Endothelial cell of hepatic sinusoid (primary cell): ENCODE measurements at regions not wholly inside any gene's neighbourhood (a gene's known extent, or its start where the extent isn't known, plus 50 kb on each side); places are given as distances from the start of the nearest gene placed in this dataset.

Experiments
- in situ Hi-C: cut with HindIII; loops from 2 replicates; pipeline ENCODE4 v1.10.0; 2017; ENCODE audit warnings: low sequenced_read_pairs

DNA sequence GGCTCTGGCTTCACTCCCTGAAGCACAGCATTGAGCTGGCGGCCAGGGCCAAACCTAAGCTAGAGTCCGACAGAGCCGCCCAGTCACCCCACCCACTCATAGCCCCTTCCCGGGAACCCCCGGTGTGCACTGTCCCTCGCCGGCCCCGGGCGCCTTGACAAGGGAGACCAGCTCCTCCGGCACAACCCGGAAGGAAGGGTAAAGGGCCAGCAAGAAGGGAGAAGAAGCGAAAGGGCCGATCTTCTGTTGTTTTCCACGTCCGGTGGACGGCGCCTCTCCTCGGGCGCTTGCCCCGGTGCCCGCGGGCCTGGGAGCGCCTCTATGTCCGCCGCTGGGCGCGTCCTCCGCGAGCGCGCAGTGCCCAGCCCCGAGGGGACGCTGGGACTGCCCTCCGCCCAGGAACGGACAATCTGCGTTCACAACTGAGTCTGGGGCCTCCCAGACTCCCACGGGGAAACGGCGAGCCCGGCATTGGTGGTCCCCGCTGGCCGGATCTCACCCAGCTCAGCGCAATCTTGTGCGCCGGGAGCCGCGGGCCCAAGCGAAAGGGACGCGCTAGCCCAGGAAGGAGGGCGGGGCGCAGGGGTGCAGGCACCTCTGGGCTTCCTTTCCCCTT, 172.5 kb upstream of the MIR17HG start:
- in situ Hi-C loops: no loop called here

DNA sequence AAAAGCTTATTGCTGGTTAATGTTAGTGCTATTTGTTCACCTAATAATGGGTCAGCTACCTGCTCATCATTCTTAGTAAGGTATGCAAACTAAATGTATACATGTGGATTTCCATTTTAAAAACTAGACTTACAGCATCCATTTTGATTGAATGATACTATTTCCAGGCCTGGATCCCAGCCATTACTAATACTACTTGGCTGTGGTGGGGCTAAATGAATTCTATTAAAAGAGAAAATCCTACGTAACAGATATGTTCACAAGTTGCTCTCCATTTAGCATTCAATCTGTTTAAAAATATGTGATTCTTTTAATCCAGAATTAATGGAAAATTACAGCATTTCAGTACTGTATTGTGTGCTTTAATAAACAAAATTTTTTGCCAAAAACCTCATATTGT, 169.4 kb upstream of the MIR17HG start:
- in situ Hi-C loops: no loop called here

DNA sequence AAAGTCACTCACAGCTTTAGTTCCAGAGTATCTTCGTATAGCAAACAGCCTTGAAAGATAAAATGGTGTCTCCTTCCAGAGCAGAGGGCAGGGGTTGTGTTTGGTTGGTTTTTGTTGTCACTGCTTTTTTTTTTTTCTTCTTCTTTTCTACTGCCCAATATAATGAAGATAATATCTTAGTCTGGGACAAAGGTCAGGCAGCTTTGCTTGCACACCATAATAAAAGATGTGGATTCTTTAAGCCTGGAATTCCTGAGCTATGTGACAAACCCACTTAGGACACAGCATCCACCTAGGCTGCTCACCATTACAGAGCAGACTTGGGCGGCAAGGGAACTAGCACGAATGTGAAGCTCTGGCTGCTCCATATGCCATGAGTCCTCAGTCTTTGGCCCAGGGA, 165.6 kb upstream of the MIR17HG start:
- in situ Hi-C loops: no loop called here

DNA sequence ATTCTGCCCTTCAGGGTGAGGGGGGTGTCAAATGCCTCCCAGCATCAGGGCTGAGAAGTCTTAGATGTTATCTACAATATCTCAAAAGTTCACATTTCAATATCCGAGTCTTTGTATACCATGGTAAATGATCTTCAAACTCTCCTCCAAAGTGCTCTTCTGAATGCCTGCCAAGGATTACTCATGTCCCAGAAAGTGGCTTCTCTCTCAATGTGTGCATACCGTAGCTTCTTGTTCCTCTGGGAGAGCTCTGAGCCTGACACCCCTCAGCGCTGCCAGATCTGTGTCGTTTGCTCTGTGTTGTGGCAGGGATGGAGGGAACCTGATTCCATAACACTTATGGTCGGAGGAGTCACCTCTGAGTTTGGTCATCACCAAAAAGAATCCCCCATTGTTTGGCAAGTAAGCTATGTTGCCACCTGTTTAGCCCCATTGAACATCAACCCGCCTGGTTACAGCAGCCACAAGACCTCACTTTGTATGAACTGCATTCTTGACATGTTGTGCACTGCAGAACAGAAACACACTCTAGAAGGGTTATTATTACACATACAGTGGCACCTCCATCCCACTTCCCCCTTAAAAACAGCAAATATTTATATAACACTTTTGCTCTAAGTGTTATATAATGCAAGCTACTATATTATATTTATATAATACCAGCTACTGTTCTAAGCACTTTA, 163.1 kb upstream of the MIR17HG start:
- in situ Hi-C loops: no loop called here

DNA sequence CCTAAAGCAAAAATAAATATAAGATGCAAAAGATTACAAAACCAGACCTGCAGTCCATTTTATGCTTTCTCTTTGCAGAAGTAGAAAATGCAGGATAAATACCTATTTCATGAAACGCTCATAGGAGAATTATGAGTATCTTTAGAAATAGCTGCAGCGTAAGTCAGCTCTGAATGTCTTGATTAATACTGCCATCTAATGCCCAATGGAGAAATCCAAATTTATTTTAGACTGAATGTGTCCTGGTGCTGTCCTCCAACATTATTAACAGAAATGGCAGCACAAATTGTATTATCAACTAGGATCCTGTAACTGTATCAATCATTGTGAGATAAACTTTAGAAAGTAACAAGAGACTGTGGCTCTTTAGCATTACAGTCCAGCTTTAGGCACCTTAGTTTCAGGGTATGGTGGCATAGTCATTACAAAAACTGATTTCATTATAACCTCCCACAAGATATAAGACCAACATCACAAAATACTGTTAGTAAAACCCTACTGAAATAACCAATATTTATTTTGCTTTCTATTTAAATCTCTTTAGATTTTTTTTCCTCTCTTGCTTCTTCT, 162.1 kb upstream of the MIR17HG start:
- in situ Hi-C loops: no loop called here

DNA sequence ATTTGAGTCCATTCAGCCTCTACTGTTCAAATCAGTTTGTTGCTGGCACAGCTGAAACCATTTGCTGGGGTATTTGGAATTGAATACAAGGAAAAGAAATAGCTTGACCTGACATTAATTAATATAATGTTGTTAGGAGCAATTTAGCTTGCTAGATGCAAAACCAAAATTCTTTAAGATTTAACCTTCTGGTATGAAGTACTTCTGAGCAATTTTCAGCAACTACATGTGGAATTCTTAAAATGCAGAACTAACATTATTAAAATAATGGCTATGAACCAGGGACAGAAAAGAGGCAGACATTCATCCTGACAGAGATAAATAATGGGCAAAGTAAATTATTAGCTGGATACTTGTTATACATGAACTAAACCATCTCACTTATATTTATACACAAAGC, 160.0 kb upstream of the MIR17HG start:
- in situ Hi-C loops: no loop called here

DNA sequence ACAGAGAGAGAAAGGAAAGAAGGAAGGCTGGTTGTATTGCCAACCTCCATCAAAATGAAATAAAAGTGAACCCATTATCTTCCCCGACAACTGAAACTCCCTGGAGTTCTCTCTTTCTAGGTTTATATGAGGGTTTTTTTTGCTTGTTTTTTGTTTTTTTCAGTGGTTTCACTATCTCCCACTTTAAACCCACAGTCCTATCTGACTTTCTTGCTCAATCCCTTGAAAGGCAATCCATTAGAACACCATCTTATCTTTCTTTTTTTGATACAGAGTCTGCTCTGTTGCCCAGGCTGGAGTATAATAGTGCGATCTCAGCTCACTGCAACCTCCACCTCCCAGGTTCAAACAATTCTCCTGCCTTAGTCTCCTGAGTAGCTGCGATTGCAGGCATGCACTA, 158.0 kb upstream of the MIR17HG start:
- in situ Hi-C loops: no loop called here

DNA sequence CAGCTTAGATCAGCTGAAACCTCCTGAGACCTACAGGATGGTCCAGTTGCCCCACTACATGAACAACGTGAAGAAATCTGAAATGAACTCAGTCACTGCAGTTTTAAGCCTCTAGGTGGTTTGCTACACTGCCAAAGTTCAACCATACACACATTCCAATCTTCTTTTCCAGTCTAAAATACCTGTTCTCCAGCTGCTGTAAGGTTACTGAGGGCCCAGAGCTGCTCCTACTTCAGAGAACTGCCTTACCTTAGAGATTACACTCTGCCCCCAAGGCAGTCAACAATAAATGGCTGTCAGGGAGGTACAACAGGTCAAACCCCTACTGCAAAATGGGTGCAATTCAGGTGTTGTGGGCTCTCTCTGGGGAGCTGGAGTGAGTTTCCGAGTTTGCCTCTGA, 154.1 kb upstream of the MIR17HG start:
- in situ Hi-C loops: no loop called here

DNA sequence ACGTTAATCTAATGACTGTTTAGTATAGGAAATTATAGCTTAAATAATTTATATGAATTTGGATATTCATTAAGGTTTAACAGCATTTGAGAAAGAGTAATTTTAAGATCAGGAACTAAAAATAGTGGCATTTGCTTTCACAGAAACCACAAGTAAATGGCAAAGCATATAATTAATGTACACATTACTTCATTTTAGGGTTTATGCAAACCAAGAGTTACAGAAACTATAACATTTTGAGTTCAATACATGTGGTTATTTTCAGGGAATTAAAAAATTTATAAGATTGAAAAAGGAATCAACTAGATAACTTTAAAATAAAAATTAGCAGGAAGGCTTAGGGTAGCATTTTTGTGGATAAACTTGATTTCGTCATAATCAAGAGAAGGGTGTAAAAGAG, 151.7 kb upstream of the MIR17HG start:
- in situ Hi-C loops: no loop called here

DNA sequence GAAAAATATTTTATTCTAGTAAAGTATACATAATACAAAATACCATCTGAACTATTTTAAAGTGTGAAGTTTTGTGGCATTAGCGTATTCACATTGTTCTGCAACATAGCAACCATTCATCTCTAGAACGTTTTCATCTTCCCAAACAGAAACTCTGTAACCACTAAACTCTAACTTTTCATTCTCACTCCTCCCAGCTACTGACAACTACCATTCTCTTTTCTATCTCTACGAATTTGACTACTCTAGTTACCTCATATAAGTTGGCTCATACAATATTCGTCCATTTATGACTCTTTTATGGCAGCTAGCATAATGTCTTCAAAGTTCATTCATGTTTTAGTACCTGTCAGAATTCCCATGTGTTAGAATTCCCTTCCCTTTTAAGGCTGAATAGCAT, 150.5 kb upstream of the MIR17HG start:
- in situ Hi-C loops: no loop called here

DNA sequence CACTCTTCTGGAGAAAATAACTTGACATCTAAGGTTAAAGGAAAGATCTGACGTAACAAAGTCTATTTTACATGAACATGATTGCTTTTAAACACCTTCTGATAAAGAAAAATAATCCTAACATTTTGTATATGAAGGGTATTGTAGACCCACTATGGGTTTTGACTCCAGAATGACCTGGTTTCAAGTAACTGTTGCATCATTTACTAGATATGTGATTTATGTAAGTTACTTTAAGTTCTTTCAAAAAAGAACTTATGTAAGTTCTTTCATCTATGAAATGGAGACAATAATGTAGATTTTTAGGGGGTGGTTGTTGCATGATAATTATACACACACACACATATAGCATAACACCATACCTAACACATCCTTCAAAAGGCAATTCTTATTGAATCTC, 147.6 kb upstream of the MIR17HG start:
- in situ Hi-C loops: no loop called here

DNA sequence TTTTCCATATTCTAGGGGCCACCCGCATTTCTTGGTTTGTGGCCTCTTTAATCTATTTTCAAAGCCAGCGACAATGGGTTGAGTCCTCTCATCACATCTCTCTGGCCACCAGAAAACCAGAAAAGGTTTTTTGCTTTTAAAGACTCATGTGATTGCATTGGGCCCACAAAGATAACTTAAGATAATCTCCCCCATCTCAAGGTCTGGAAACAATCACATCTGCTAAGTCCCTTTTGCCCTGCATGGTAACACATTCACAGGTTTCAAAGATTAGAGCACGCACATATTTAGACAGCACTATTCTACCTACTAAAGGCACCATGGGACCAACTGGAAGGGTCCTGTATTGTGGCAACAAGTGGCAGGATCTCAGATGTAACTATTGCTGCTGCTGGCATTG, 147.0 kb upstream of the MIR17HG start:
- in situ Hi-C loops: no loop called here

DNA sequence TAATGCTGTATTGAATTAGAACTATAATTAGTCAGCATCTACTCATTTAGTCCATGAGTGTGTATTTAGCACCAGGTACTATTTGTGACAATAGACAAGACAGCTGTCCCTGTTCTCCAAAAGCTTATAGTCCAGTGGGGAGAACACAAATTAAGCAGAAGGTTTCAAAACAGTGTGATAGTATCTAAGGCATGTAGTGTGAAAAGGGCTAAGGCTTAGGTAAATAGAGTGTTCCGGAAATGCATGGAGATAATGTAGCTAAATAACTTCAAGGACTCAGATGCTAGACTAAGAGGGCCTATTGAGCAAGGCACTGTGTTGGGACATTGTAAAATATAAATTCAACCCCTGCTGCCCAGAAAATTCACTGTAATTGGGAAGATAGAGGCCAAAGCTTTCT, 144.1 kb upstream of the MIR17HG start:
- in situ Hi-C loops: no loop called here

DNA sequence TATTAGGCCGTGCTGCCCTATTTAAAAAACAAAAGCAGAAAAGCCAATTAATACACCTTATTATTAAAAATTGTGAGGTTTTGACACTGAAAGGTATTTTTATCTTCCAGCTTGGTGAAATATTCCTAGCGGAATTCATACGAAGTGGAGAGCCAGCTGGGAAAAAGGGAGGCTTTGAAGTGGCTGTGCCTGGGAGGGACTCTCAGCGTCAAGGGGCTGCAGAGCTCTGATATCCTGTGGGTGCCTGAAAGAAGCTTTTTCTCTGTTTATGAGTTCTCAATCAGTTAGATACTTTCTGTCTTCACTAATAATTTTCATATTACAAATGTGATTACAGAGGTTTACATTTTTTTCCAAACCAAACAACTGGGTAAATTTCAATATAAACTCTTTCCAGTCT, 140.2 kb upstream of the MIR17HG start:
- in situ Hi-C loops: no loop called here

DNA sequence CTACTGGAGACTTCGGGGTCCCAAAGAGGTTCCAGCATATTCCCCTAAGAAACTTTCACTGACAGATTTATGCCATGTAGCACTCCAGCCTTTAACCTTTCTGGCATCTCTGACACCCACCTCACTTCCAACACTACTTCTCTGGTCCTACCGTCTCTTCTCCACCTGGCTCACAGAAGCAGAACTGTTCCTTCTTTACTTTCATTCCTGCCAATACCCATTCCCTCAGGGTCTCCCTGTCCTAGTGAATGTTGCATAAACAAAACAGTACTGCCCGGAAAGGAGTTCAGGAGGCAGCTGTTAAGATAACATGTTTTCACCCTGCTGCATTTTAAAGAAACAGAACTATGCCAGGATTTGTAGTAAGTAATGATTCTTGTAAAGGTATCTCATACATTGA, 136.0 kb upstream of the MIR17HG start:
- in situ Hi-C loops: no loop called here

DNA sequence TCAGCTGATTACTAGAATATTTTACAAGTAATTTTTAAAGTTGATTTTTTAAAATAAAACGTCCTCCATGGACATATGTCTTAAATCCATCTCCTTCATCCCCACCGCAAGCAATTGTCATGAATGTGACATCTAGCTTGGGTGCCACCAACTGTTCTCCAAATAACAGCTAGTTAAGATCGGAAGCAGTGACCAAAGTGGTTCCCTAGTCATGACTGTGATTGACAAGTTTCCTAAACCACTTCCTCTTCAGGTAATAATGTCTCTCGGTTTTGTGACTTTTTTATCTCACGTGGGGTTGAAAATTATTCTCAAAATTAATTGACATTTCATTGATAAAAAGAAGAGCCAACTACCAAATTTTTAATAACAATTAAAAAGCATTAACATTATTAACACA, 135.3 kb upstream of the MIR17HG start:
- in situ Hi-C loops: no loop called here

DNA sequence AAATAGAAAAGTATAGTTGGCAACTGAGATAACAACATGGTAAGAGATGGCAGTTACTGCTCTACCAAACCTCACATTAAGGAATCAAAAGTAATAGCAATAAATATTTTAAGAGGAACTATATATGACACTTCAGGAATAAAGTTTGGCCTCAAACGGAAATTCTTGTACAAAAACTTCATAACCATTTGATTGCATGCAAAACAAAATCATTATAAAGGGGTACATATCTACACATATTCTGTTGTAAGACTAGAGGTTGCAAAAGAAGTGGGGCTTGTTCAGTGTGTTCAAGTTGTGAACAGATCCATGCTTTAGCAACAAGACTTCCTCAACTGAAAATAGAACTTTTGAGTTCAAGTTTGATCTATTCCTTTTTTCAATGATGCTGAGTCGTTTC, 133.5 kb upstream of the MIR17HG start:
- in situ Hi-C loops: no loop called here

DNA sequence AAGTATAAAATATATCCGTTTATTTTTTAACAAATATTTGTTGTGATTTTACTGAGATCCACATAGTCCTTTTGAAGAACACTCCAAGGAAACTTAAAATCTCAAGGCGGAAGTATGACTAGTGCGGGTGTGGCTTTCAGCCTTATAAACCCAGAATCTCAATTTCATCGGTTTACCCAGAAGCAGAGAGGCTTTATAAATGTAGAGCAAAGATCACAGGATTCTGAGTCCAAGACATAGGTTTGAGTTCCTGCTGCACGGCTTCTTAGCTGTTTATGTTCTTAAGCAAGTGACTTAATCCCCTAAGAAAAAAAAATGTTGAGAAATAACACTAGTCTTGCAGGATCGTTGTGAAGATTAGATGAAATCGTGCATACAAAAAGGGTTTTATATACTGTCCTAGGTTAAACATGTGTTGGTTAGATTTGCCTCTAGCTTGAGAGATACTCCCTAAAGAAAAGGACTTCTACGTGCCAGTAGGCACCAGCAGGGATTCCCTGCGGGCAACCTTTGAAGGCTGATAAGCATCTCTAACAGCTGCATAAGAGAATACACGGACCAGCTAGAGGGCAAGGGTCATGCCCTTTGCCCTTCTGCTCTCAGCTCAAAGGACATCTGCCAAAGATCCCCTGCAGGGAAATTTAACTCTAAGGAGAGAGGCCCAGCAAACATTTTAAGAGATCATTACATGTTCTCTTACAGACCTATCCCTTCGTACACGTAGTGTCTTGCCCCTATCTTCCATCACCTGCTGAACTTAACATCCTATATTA, 130.4 kb upstream of the MIR17HG start:
- in situ Hi-C loops: no loop called here

DNA sequence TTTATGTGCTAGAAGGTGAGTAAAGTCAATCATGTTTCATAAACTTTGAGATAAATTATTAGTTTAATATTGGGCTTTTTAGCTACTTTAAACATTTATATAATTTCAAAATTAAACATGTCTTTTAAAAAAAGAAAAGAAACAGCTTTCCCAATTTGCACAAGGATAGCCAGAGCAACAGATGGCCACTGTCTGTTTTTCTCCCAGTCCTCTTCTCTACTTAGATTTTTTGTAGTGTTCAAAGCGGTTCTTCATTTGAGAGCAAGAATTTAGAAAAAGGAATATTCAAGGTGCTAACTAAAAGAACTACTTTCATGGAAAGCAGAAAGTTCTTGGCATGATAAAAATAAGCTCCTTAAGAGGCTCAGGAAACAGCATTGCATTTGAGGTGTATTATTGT, 128.3 kb upstream of the MIR17HG start:
- in situ Hi-C loops: no loop called here

DNA sequence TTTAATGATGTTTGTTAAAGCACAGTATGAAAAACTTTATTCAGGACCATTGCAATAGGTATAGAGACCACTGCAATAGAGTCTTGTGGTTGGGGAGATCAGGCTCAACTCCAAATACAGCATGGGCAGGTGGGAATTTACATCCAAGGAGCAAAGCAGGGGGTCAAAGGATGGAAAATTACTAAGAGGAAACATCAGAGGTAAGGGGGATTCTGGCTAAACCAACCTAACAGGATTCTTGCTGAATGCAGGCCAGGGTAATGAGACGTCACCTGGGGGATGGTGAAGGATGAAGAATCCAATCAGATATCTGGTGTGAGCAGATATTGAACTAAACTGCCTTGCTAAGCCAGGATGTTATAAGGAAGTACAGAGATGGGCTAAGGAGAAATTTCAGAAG, 126.6 kb upstream of the MIR17HG start:
- in situ Hi-C loops: no loop called here

DNA sequence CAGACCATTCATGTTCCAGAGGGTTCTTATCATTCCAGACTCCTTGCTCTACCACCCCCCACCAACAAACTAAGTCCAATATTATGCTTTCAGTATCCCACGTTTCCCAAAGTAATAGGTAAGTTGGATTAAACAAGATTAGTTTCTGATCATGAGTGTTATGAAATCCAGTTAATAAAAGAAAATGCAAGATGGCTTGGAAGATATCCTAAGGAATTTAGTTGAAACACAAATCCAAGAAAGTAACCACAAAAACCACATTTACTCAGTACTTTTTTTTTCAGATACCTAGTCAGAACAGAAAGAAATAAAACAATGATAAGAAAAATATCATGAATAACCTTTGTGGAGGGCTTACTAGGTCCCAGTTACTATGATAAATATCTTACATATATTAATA, 119.4 kb upstream of the MIR17HG start:
- in situ Hi-C loops: no loop called here

DNA sequence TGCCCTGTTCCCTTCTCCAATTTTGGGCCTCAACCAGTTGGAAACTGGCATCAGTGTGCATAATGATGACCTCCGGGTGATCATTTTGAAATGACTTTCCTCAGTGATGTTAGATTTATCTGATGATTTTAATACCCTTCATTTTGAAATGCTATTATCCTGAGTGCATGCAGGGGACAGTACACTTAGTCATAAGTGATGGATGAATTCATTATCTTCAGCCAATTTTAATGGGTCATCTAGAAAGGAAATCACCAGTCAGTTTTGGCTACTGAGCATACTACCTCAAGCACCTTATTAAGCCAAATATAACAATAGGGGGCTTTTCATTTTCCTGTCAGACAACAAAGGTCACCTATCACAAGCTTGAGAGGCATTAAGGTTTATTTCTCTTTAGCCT, 118.5 kb upstream of the MIR17HG start:
- in situ Hi-C loops: no loop called here
